HG03064 (cell line): ENCODE measurements at regions not wholly inside any gene's neighbourhood (a gene's known extent, or its start where the extent isn't known, plus 50 kb on each side); places are given as distances from the start of the nearest gene placed in this dataset.
"Not testable (repeated sequence)": the region's sequence is repeated elsewhere in the genome, so short reads cannot be mapped to it uniquely, and the experiment has no call there.

ENCODE experiments used
- ATAC-seq: cut with Tn5 transposase; IDR thresholded peaks from one replicate; pipeline ENCODE4 v1.9.1; 2021; ENCODE audit warnings: low read depth; ENCODE audit not compliant: unreplicated experiment

DNA sequence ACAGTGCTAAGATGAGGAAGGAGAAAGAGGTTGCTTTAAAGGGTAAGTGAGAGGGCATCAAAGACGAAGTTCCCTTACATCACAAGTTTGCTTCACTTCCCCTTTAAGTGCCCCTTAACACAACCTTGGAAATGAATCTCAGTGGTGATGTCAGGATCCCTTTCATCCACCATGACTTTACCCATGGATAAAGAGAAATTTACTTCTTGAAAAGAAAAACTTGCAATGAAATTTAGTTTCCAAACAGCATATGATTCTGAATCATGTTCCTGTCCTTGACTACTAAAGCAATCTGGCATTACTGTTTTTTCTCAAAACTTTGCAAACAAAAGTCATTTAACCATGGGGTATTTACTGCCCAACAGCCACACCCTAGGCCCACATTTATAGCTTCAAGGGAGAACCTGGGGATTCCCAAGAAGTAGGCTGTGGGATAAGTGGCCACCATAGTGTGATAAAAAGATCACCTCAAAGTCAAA is 135.9 kb downstream of the ITGB8 start:
- no peak for ATAC-seq

DNA sequence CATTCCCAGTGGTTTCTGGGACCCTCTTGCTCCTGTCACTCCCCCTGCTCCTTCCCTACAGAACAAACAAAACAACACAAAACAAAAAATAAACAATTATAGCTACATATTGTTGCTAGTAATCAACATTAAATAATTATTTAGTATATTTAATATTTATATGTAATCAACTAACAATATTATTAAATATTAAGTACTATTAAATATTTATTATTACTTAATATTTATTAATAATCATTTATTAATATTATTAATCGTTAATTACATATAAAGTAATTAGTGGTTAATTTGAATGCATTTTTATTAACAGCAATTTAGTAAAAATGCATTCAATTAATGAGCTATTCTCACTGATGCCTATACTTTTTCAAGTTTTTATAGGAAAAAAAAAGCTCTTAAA is 139.4 kb downstream of the ITGB8 start:
- ATAC-seq: no peak

DNA sequence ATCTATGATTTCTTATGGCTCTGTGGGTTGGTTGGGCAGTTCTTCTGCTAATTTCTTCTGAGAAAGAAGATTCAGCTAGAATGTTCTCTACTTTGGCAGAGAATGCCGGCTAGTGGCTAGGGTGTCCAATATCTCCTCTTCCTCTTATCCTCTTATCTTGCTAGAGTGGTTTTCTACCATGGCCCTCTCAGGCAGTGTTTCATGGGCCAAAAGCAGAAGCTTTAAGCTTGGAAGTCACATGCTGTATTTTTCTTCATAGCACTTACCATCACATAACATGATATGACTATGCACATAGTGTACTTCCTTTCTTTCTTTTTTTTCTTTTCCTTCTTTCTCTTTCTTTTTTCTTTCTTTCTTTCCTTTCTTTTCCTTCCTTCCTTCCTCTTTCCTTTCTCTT is 140.0 kb downstream of the ITGB8 start:
- no peak for ATAC-seq

DNA sequence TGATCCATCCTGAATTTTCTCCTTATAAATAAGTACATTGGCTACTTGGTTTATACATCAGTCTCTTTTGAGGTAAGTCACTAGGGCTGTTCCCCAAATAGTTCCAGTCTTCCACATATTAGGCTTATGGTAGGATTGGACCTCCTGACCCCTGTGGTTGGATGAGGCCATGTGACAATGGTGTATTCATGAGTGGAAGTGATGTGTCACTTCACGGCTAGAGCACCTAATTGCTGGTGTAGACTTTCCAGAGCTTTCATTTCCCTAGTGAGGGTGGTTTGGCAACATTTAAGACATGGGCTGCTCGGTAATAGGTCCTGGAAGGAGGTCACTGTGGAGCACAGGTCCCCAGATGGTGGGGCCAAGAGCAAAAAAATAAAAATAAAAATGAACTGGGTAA is 141.2 kb upstream of the ABCB5 start:
- ATAC-seq: no peak

DNA sequence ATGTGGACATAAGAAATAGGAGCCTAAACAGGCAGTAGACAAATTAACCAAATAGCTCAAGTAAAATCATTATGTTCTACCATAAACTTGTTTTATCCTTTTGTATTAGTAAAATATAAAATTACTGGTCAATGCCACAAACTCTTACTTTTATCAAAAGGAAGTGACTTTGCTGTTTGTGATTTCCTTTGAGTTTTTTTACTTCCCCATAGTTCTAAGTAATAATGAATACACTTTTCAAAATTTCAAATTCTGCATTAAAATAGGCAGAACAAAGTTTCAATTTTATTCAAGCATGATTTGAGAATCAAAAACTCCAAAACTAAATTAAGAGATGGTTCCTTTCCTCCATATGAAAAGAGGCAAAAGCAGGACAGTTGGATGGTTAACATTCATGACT is 139.7 kb upstream of the ABCB5 start:
- no peak for ATAC-seq

DNA sequence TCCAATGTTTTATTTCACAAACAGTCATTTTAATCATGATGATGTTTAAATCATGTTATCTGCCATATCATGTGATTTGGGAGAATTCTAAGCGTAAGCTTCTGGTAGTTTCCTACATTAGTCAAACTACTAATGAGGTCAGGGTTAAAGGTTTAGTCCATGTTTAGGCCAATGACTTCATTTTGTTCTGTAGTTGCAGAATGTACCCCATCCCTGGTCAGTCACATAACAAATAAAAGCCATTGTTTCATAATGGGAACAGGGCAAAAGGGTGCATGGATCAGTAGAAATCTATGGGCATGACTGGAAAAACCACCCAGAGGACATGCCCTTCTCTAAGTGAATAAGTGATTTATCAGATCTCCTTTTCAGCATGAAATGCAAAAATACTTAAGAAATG is 138.4 kb upstream of the ABCB5 start:
- ATAC-seq: no peak

DNA sequence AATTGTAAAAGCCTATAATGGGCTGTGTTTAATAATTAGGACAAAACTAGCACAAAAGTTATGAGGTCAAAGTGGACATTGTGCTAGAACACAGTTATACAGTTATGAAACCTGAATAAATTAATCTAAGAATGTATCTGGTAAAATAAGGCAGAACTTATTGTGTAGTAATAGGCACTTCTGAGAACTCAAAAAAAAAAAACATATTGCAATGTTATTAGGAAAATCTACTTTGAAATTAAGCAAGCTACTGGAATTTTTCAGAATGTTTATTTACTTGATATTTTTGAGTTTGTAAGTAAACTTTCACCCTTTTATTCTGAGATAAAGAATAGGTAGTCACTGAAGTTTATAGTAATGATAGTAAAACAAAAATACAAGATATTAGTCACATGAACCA is 135.8 kb upstream of the ABCB5 start:
- ATAC-seq: no peak

DNA sequence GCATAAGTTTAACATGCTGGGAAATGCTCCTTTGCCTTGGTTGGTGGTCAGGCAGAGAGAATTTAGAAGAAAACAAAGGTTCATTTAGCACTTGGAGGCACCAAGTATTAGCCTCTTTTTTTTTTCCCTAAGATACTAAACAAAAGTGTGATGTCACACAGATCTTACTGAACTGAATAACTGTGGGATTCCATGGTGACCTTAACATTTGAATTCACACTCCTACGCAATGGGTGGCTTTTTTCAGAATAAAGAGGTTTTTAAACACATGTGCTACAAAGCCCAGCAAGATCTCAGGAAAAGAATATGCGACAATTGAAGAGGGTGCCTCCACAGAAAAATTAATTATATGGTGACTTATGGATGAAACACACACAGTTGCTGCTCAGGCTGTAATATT is 133.4 kb upstream of the ABCB5 start:
- ATAC-seq: no peak

DNA sequence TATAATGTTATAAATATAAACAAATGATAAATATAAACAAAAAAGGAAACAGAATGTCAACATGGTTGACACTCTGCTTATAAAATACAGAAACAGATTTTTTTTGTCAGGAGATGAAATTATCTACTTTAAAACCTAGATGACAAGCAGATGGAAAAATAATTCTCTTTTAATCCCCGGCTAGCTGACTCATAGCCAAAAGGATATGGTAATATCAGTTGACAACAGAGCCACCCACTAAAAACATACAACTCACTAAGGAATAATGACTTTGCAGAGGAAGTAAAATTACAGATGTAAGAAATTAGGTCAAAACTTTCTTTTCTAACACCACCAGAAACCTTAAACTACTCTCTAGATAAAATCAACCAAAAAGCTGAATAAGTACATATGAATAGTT is 131.1 kb upstream of the ABCB5 start:
- ATAC-seq: no peak

DNA sequence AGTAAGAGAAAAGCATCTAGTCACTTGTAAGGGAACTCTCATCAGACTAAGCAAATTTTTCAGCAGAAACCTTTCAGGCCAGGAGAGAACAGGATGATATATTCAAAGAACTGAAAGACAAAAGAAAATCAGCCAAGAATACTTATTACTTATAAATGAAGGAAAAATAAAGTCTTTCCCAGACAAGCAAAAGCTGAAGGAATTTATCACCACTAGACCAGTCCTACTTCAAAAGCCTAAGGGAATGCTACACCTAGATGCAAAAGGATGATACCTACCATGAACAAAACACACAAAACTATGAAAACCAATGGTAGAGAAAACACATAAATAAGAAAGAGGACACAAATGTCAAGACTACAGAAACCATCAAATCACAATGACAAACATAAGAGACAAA is 126.6 kb upstream of the ABCB5 start:
- ATAC-seq: no peak

DNA sequence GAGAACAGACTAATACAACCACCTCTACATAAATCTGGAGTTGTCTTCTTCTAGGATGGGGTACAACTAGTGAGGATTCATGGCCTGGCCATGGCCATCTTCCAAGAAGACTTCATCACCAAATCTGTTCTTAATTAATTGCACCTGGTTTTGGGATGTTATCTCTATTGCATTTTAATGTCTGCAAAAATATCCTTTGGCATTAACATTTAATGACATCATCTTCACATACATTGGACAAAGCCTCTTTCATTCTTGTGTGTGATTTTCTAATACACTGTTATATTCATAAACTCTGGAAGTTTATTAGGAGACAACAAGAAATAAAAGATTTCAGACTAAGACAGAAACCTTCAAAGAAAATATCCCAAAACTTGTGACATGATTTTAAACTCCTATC is 124.2 kb upstream of the ABCB5 start:
- ATAC-seq: no peak

DNA sequence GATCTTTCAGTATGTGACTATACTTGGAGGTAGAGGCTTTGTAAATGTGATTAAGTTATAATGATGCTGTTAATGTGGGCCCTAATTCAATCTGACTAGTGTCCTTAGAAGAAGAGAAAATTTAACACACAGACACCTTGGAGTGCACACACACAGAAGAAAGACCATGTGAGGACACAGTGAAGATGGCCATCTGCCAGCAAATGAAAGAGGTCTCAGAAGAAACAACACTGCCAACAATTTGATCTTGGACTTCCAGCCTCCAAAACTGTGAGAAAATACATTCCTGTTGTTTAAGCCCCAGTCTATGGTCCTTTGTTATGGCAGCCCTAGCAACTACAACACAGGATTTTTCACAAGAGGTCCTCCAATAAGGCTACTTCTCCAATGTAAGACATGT is 120.9 kb upstream of the ABCB5 start:
- no peak for ATAC-seq

DNA sequence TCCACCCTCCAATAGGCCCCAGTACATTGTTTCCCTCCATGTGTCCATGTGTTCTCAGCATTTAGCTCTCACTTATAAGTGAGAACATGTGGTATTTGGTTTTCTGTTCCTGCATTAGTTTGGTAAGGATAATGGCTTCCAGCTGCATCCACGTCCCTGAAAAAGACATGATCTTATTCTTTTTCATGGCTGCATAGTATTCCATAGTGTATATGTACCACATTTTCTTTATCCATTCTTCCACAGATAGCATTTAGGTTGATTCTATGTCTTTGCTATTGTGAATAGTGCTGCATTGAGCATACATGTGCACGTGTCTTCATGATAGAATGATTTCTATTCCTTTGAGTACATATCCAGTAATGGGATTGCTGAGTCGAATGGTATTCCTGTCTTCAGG is 114.0 kb upstream of the ABCB5 start:
- ATAC-seq: not testable (repeated sequence)

DNA sequence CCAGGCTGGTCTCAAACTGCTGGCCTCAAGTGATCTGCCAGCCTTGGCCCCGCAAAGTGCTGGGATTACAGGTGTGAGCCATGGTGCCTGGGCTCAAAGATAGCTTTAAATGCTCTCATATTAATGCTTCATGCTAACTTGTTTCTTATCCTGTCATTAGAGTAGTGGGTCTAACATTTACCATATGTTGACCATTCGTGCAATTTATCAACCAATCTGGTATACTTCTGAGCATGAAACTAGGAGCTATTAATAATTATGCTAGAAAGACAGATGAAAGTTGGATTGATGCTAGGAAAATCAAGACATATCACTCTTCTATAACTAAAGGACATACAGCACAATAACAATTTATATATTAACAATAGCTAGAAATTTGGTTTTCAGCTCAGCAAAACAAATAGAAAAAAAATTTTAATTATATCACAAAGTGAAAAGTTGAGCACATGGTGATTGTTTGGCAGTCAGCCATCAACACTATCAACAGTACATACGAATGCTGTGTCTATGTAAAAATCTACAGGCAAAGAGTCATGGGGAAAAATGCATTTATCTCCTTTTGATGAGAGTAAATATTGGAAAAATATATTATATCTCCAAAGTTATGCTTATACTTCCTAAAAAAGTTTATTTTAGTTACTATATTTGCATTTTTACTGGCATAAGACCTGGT is 112.1 kb upstream of the ABCB5 start:
- no peak for ATAC-seq

DNA sequence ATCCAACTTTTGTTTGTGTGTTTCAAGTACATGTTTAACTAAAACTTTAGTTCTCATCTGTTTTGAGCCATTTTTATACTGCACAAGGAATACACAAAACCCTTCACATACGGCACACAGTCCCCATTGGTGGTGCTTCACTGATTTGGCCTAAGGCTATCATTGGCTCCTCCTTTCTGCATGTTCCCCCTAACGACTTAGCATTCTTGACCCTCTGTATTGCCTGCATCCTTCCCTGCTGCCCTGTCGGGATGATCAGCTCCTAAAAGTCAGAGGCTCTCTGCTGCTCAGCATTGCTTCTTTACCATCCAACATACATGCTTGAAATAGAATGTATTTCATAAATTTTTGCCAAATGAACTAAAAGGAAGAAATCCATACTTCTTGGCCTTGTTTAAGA is 111.4 kb upstream of the ABCB5 start:
- no peak for ATAC-seq

DNA sequence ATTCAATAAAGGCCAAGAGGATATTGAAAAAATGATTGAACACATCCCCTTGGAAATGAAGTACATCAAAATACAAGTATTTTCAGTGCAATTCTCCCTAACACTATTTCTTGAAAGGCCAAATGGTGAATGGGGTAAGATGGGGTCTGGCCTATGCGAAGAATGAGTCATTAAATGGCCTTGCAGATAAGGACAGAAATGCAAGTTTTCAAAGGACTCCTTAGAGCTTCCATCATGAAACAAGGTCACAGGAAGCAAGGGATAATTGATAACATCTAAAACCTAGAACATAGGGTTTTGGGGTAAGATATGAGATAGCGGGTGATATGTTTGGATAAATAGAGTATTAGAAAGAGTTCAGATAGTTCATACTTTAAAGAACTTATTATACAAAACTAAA is 109.3 kb upstream of the ABCB5 start:
- no peak for ATAC-seq

DNA sequence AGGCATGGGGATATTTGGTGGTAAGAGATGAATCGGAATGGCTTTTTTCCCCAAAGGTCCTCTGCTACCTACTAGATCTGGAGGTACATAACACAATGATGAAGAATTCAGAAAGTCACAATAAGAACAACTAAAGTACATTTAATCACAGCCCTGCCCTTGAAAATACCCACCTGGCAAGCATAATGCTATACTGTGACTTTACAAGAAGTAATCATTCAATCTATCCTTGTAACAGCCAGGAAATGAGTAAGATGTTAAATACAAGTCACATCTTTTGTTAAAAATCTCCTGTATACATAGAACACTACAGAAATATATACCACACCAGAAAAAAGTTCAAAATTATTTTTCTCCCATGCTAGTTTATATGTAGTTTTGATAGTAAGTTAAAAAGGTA is 108.3 kb upstream of the ABCB5 start:
- ATAC-seq: no peak

DNA sequence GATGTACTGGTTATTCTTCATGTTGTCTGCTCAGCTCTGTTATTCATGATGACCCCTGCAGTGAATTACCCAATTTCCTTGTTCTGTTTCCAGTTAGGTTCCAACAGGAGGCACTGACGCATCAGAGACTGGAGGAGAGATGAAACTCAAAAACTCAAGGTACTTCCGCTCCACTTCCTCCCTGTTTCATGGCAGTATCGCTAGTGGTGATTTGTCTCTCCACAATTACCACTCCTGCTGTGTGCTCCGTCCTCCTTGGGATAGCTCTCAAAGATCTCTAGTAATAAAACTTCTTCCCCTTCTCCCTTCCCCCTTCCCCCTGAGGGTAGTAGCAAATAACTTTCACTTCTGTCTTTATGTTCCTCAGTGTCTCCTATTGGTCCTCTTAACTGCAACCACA is 107.4 kb upstream of the ABCB5 start:
- ATAC-seq: no peak

DNA sequence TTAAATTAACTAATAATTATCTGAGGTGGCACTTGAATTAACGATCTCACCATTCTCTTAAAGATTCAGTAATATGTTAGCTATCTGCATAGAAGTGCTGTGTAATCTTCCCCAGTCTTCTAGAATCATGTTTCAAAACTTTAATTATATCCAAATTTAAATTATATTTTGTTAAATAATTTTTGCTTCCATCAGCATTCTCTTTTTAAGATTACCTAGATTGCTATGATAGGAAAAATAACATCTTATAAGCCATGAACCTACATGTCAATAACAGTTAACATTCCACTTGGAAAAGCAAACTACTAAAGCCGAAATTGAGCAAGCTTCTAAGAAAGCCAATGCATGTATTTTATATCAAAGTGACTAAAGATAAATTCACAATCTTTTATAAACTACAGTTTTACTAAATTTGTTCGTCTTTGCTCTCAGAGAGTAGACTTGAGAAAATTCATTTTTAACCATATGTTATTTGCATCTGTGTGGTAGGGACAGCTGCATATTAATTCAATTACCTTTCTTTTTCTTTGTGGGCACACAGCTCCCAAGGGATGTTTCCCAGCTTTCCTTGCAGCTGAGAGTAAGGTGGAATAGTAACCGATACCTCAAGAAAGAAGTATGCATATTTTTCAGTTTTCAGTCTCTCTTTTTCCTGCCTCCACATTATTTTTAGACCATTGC is 105.4 kb upstream of the ABCB5 start:
- ATAC-seq: no peak

DNA sequence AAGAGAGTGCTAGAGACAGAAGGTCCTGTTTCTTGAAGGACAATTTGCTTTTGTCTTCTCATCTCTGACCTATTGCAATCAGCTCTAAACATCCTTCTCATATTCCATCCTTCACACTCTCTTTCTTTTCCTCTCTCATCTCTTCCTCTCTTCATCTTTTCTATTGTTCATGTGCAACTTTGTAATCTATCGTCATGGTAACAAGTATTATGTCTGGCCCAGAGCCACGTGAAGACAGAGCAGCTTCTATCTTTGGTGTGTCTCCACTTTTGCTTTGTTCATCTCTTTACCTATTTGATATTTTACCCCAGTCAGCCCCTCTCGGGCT is 104.9 kb upstream of the ABCB5 start:
- no peak for ATAC-seq

DNA sequence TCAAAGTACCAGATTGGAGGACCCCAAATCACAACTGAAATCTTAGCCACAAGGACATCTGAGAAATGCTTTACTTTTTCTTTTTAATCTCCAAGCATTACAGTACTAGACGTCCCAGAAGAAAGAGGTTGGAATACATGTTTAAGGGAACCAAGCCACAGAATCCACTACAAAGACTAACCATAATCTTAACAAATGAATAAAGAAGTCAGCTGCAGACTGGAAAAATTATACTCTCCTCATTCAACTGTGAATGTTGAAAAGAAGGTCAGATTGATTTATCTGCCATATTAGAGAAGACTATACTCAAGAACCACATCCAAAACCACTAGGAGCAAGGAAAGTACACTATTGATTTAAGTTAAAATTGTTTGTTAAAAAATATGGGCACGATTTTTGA is 102.1 kb upstream of the ABCB5 start:
- no peak for ATAC-seq

DNA sequence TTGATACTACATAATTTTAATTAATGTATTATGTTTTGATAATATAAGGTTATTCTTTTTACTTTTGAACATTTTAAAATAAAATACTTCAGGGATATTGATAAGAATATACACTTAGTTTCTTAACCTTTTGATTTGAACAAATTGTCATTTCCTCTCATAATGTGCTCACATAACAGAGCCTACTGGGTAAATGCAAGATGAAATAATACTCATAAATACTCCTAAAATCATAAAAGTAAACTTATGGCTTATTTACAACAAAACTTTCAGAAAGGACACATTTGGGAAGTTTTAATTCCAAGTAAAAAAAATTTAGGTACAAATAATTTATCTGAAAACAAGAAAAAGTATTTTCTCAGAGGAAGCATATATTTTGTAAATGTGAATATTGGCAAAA is 101.6 kb upstream of the ABCB5 start:
- ATAC-seq: no peak

DNA sequence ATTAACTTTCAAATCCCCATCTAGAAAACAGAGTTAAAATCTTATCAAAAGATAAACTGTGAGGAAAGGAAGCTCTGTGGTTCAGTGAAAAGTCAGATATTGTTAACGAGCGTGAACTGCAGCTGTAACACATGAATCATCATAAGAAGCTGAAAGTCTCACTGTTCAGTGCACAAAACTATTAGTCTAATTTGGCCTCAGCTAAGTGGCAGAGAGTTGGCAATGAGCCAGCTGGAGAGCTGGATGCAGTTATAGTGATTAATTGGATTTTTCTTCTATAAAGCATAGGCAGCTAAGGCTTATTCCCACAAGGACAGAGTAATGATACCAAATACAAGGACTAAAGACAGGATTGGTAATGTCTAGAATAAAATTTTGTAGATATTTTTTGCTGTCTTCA is 101.1 kb upstream of the ABCB5 start:
- no peak for ATAC-seq
